Pancreas (tissue), 10 donors: ENCODE measurements at regions not wholly inside any gene's neighbourhood (a gene's known extent, or its start where the extent isn't known, plus 50 kb on each side); places are given as distances from the start of the nearest gene placed in this dataset.
A peak's percentile ranks its signal among the peaks of the same experiment; 100 is the strongest.

Experiments used
- ATAC-seq, 4 donors: fragments of 200-7000 bp; cut with Tn5 transposase; one replicate each; pipeline versions ENCODE4 v1.8.0 to v1.9.1; 2020; ENCODE audit warnings: mild to moderate bottlenecking in 4 of 4, moderate library complexity in 4 of 4
- DNase-seq, 6 donors: peaks; one replicate each; pipeline ENCODE4 v3.0.0-alpha.2; 2020
- FAIRE-seq: peaks from 2 replicates; lab custom pipeline; 2012; peaks lifted over from hg19 to GRCh38; lab: Jason Lieb, UNC
- H3K27ac ChIP-seq, 4 donors: fragments of 200-600 bp; sonication (generic); 1 replicate in 3 of 4; 2 replicates in 1 of 4; pipeline versions ENCODE4 v1.5.0 to v1.8.0; 2020
- H3K27me3 ChIP-seq, 4 donors: fragments of 200-600 bp; one replicate each; pipeline ENCODE4 v1.8.0; 2021
- H3K36me3 ChIP-seq, 3 donors: fragments of 200-600 bp; sonication (generic) in 1 of 3; one replicate each; pipeline versions ENCODE4 v1.5.0 to v1.8.0; 2020 to 2021
- H3K4me1 ChIP-seq, 3 donors: fragments of 200-600 bp; one replicate each; pipeline ENCODE4 v1.8.0; 2021
- H3K4me3 ChIP-seq, 4 donors: fragments of 200-600 bp; sonication (generic) in 2 of 4; one replicate each; pipeline versions ENCODE4 v1.5.0 to v1.8.0; 2020 to 2021
- H3K9me3 ChIP-seq, 4 donors: fragments of 200-600 bp; one replicate each; pipeline ENCODE4 v1.8.0; 2021
- WGBS, 2 donors: extraction: QIAGEN DNeasy Blood & Tissue Kit; methylation state at CpG; one replicate each; pipeline ENCODE4 v1.1.7; 2013; 5-methylcytosine and 5-hydroxymethylcytosine counted together
- intact Hi-C, 3 donors: fragments of 100-400 bp; cut with DNase I; formaldehyde crosslinking; loops; one replicate each; pipeline versions ENCODE4 v1.11.1 to v1.14.2; 2022
- TF ChIP-seq, protein P1 (sequence below), 4 donors: fragments of 200-600 bp; sonication (generic) in 3 of 4; IDR thresholded peaks; one replicate each; pipeline versions ENCODE4 v1.5.0 to v1.8.0; 2021; ENCODE audit warnings: antibody characterized with exemption in 4 of 4
- donor health status: healthy with polysubstance abuse.
- donor health status: DM: no; HTN: no; CAD: no; lungs with moderate emphysema.
- donor health status: DM: no; HTN: no; CAD: no.
- donor health status: control.
- donor health status: control.
- donor health status: Bipolar disorder and iron deficiency.
- donor health status: DM: yes; HTN: yes; CAD: no.
- donor health status: DM: no; HTN: no; CAD: no.
- donor health status: DM: no; HTN: no; CAD: no.
- donor health status: DM: yes; HTN: yes; CAD: no.

DNA sequence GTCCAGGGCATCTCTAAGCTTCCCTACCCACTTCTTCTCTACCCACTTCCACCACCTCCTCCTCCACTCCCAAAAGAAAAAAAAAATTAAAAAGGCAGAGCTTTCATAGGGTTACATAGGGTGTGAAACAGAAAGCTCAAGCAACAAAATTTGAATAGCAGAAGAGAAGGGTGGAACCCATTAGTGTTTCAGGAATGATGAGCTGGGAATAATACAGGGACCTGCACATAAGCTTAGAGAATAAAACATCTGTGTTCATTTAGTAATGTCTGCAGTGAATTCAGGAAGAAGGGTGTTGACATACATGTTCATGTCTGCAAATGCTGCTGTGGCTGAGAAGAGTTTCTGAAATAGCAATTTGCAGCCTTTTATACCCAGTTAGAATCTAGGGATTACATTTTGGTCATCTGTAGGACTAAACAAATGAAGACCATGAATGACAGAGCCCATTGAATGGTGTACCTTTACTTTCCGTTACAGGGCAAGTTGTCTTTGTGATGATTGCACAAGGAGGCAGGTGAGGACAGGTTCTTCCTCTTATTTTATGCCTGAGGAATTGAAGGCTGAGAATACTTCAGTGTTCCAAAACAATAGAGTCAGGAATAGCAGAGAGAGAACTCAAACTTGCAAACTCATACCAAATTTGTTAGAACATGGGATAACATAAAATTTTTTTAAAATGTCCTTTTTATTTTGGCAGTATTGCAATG, 975.1 kb downstream of the TFAP2A start:
- TF ChIP-seq, protein P1, sequence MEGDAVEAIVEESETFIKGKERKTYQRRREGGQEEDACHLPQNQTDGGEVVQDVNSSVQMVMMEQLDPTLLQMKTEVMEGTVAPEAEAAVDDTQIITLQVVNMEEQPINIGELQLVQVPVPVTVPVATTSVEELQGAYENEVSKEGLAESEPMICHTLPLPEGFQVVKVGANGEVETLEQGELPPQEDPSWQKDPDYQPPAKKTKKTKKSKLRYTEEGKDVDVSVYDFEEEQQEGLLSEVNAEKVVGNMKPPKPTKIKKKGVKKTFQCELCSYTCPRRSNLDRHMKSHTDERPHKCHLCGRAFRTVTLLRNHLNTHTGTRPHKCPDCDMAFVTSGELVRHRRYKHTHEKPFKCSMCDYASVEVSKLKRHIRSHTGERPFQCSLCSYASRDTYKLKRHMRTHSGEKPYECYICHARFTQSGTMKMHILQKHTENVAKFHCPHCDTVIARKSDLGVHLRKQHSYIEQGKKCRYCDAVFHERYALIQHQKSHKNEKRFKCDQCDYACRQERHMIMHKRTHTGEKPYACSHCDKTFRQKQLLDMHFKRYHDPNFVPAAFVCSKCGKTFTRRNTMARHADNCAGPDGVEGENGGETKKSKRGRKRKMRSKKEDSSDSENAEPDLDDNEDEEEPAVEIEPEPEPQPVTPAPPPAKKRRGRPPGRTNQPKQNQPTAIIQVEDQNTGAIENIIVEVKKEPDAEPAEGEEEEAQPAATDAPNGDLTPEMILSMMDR (IDR thresholded peaks at IDR 0.05) = no peak
- no peaks in the 10 kb centered on the region for H3K4me1 ChIP-seq
- no peaks in the 10 kb centered on the region for H3K27me3 ChIP-seq
- no peaks in the 10 kb centered on the region for H3K9me3 ChIP-seq
- FAIRE-seq = no peak
- no peak for DNase-seq
- intact Hi-C loops = no loop called here
- WGBS, 2 donors = 52 to 70% methylated on average over 1 of the region's 1 CpG
- ATAC-seq = no peak
- H3K27ac ChIP-seq = no peak overlapping the region
- H3K4me3 ChIP-seq = no peak overlapping the region
- H3K36me3 ChIP-seq = no peaks in the 10 kb centered on the region

DNA sequence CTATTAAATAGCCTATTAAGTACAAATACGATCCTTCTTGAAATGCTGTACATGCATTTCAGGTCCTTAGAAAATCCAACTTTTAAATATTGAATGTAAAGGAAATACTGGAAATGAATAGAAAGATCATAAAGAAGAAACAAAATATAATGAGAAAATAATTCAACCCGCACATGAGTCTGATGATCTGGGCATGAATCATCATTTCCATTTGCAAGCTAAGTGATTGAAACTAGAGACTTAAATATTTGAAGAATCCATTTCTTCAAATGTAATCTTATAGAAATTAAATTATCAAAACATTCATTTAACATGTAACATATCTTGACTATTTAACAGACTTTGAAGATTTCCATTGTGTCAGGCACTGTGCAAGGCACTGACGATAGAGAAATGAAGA, 977.0 kb downstream of the TFAP2A start:
- no peak for FAIRE-seq

DNA sequence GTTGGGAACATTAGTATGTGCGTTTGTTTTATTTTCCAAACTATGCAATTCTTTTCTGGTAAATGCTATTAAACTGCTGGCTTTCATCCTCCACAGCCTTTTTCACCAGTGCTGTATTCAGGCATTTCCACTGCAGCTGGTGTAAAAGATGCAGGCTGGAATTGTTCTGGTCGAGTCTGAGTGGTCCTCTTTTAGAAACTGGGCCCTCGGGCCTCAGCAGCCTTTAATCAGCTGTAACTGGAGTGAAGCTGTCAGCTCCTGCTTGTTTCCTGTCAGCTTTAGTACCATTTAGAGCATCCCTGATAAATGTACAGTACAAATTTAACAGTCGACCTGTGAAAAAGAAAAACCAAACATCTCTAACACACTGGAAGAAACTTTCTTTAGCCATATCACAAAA, 979.6 kb downstream of the TFAP2A start:
- no peak for DNase-seq
- Histone ChIP-seq H3K4me1 (no peaks in the 10 kb centered on the region), H3K27me3 (peaks cover 0 to 9% (median 0%) of the 10 kb centered on the region in 4 donors), H3K4me3 (no peak overlapping the region), H3K9me3 (no peaks in the 10 kb centered on the region), H3K27ac (no peak overlapping the region), H3K36me3 (no peaks in the 10 kb centered on the region)
- no peak for ATAC-seq
- no peak for FAIRE-seq
- 43 to 45% methylated on average over 4 of the region's 4 CpGs for WGBS, 2 donors
- intact Hi-C loops = no loop called here
- TF ChIP-seq, protein P1 (IDR thresholded peaks at IDR 0.05) = no peak

More for the DNA sequence above, 977.0 kb downstream of the TFAP2A start:
- DNase-seq = no peak
- 77 to 86% methylated on average over 3 of the region's 3 CpGs for WGBS, 2 donors
- Histone ChIP-seq H3K27ac (no peak overlapping the region), H3K9me3 (no peaks in the 10 kb centered on the region), H3K36me3 (no peaks in the 10 kb centered on the region), H3K4me3 (no peak overlapping the region), H3K4me1 (no peaks in the 10 kb centered on the region), H3K27me3 (peaks cover 0 to 9% (median 0%) of the 10 kb centered on the region in 4 donors)
- ATAC-seq = no peak
- TF ChIP-seq, protein P1 (IDR thresholded peaks at IDR 0.05) = no peak
- intact Hi-C loops = no loop called here

DNA sequence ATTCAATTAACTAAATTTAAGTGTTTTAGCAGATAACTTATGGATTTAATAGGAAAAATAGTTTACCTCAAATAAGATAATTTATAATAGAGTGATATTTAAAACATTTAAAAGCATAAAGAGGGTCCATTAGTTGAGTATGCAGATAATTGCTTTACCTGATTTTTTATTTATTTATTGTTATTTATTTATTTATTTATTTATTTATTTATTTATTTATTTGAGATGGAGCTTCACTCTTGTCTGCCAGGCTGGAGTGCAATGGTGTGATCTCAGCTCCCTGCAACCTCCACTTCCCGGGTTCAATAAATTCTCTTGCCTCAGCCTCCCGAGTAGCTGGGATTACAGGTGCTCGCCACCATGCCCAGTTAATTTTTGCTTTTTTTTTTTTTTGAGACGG, 982.9 kb downstream of the TFAP2A start:
- H3K36me3 ChIP-seq = no peaks in the 10 kb centered on the region
- H3K4me3 ChIP-seq = no peak overlapping the region
- intact Hi-C loops = no loop called here
- no peaks in the 10 kb centered on the region for H3K9me3 ChIP-seq
- peaks cover 0 to 9% (median 0%) of the 10 kb centered on the region in 4 donors for H3K27me3 ChIP-seq
- no peak overlapping the region for H3K27ac ChIP-seq
- no peaks in the 10 kb centered on the region for H3K4me1 ChIP-seq
- 84 to 92% methylated on average over 4 of the region's 4 CpGs for WGBS, 2 donors
- FAIRE-seq (peak; percentile 39), ATAC-seq (no peak), DNase-seq (no peak)
- TF ChIP-seq, protein P1 (IDR thresholded peaks at IDR 0.05) = no peak

DNA sequence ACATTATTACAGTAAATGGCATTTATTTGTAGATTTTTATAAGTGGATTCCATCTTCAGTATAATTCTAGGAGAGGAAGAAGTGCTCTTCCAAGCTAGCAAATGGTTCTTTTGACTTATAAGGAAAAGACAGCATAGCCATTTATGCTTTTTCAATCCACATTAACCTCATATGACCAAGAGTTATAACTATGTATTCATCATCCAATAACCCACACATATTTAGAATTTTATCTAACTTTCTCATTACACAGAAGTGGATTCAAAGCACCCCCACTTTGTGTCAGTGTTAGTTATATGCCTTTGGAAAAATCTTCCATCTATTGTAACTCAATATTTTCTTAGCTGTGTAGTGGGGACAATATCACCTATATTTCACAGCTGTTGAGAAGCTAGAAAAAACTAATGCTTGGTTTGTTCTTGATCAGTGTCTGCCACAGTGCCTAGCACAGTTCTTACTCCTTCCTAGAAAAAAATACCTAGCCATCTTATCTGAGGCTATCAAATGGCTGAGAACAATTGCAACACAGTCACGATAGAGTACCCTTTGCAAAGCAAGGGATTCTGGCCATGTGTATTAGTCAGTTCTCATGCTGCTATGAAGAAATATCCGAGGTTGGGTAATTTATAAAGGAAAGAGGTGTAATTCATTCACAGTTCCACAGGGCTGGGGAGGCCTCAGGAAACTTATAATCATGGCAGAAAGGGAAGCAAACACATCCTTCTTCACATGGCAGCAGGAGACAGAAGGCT, 986.3 kb downstream of the TFAP2A start:
- no peaks in the 10 kb centered on the region for H3K4me1 ChIP-seq
- no peak overlapping the region for H3K27ac ChIP-seq
- 45 to 61% methylated on average over 2 of the region's 2 CpGs for WGBS, 2 donors
- intact Hi-C loops = no loop called here
- H3K9me3 ChIP-seq = no peaks in the 10 kb centered on the region
- TF ChIP-seq, protein P1 (IDR thresholded peaks at IDR 0.05) = no peak
- H3K27me3 ChIP-seq = no peaks in the 10 kb centered on the region
- FAIRE-seq (no peak), DNase-seq (no peak), ATAC-seq (no peak)
- no peaks in the 10 kb centered on the region for H3K36me3 ChIP-seq
- no peak overlapping the region for H3K4me3 ChIP-seq
